ENCODE measurements at regions not wholly inside any gene's neighbourhood (a gene's known extent, or its start where the extent isn't known, plus 50 kb on each side); places are given as distances from the start of the nearest gene placed in this dataset.

DNA sequence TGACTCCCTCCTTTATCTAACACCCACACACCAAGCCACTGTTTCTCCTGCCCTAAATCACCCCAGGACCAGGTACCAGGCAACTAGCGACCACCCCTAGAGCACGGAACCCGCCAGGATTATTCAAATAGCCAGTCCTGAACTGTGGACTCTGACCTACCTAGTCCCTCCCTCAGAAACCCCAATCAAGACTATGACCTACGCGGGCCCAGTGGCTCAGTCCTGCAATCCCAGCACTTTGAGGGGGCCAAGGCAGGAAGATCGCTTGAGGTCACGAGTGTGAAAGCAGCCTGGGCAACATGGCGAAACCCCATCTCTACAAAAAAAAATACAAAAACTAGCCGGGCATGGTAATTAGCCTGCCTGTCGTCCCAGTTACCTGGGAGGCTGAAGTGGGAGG is 232.8 kb upstream of the FOXK1 start:
- TF ChIP-seq KDM5B (IDR thresholded peaks at IDR 0.05; ENCODE audit: insufficient replicate concordance, low read depth, low read length): no peak
- Histone ChIP-seq H2AFZ (ENCODE audit: low read depth, low read length) (no peak overlapping the region), H3K9ac (ENCODE audit: insufficient read depth in 1 of 2, low read depth in 2 of 2, low read length in 2 of 2) (no peak overlapping the region), H4K20me1 (replicated peaks; ENCODE audit: control insufficient read depth, insufficient read depth, low read length) (no peaks in the 10 kb centered on the region), H3K9me1 (ENCODE audit: control insufficient read depth, insufficient read depth, low read length) (no peaks in the 10 kb centered on the region), H3K27me3 (ENCODE audit: control insufficient read depth in 2 of 2, insufficient read depth in 2 of 2, low read length in 2 of 2) (no peaks in the 10 kb centered on the region), H3K4me2 (ENCODE audit: insufficient read depth, low read length) (no peak overlapping the region), H3K4me1 (replicated peaks in 1 of 2; ENCODE audit: control insufficient read depth in 2 of 2, insufficient read depth in 2 of 2, low read length in 2 of 2) (no peaks in the 10 kb centered on the region), H3K27ac (ENCODE audit: extremely low read depth, low read depth, low read length) (no peak overlapping the region), H3K79me2 (ENCODE audit: control insufficient read depth, insufficient read depth, low read length) (no peaks in the 10 kb centered on the region), H3K4me3 (no peak overlapping the region), H3K36me3 (ENCODE audit: control insufficient read depth, insufficient read depth, low read length) (no peaks in the 10 kb centered on the region), H3K9me3 (replicated peaks; ENCODE audit: control insufficient read depth, insufficient read depth, low read depth, low read length) (no peaks in the 10 kb centered on the region)
- ATAC-seq: no peak
- ChIA-PET POLR2A (no interaction called here), CTCF (ENCODE audit: low intra/inter-chr PET ratio) (no interaction called here)
- no peak for DNase-seq (ENCODE audit: extremely low read depth in 1 of 4, low spot score in 3 of 4)
- intact Hi-C loops (cut with micrococcal nuclease) (no loop called here), in situ Hi-C loops (cut with MboI) (no loop called here)
- no peak for FAIRE-seq
- under 1% methylated on average over 10 of the region's 10 CpGs for WGBS (ENCODE audit: insufficient coverage, low coverage, missing lambda C conversion rate)
- BruUV-seq (replicated peaks): no TSS peak

DNA sequence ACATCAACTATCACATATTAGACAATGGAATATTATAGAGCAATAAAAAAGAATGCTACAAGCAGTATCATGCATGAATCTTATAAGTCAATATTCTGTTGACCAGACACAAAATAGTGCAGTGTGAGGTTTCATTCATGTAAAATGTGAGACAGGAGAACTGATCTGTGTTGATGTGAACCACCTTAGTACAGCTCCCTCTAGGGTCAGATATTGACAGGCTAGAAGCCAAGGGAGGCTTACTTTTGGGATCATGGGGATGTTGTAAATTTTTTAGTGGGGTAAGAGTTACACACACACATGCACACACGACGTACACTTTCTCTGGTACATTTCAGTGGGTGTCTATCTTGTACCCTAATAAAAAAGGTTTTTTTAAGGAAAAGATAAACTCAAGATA is 231.6 kb upstream of the FOXK1 start:
- H3K27me3 ChIP-seq (ENCODE audit: control insufficient read depth in 2 of 2, insufficient read depth in 2 of 2, low read length in 2 of 2): no peaks in the 10 kb centered on the region
- H3K79me2 ChIP-seq (ENCODE audit: control insufficient read depth, insufficient read depth, low read length): no peaks in the 10 kb centered on the region
- no peak overlapping the region for H3K4me3 ChIP-seq
- no peak overlapping the region for H3K27ac ChIP-seq (ENCODE audit: extremely low read depth, low read depth, low read length)
- H3K36me3 ChIP-seq (ENCODE audit: control insufficient read depth, insufficient read depth, low read length): no peaks in the 10 kb centered on the region
- no peaks in the 10 kb centered on the region for H3K9me3 ChIP-seq (replicated peaks; ENCODE audit: control insufficient read depth, insufficient read depth, low read depth, low read length)
- in situ Hi-C loops (cut with MboI) (no loop called here), intact Hi-C loops (cut with micrococcal nuclease) (no loop called here)
- no peaks in the 10 kb centered on the region for H4K20me1 ChIP-seq (replicated peaks; ENCODE audit: control insufficient read depth, insufficient read depth, low read length)
- H3K9ac ChIP-seq (ENCODE audit: insufficient read depth in 1 of 2, low read depth in 2 of 2, low read length in 2 of 2): no peak overlapping the region
- 0% methylated on average over 2 of the region's 2 CpGs for WGBS (ENCODE audit: insufficient coverage, low coverage, missing lambda C conversion rate)
- ChIA-PET POLR2A (no interaction called here), CTCF (ENCODE audit: low intra/inter-chr PET ratio) (no interaction called here)
- ATAC-seq (no peak), DNase-seq (ENCODE audit: extremely low read depth in 1 of 4, low spot score in 3 of 4) (no peak), FAIRE-seq (no peak)
- no peak overlapping the region for H3K4me2 ChIP-seq (ENCODE audit: insufficient read depth, low read length)
- BruUV-seq (replicated peaks): no TSS peak
- H3K9me1 ChIP-seq (ENCODE audit: control insufficient read depth, insufficient read depth, low read length): no peaks in the 10 kb centered on the region
- TF ChIP-seq, protein P1, sequence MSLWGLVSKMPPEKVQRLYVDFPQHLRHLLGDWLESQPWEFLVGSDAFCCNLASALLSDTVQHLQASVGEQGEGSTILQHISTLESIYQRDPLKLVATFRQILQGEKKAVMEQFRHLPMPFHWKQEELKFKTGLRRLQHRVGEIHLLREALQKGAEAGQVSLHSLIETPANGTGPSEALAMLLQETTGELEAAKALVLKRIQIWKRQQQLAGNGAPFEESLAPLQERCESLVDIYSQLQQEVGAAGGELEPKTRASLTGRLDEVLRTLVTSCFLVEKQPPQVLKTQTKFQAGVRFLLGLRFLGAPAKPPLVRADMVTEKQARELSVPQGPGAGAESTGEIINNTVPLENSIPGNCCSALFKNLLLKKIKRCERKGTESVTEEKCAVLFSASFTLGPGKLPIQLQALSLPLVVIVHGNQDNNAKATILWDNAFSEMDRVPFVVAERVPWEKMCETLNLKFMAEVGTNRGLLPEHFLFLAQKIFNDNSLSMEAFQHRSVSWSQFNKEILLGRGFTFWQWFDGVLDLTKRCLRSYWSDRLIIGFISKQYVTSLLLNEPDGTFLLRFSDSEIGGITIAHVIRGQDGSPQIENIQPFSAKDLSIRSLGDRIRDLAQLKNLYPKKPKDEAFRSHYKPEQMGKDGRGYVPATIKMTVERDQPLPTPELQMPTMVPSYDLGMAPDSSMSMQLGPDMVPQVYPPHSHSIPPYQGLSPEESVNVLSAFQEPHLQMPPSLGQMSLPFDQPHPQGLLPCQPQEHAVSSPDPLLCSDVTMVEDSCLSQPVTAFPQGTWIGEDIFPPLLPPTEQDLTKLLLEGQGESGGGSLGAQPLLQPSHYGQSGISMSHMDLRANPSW (CRISPR knock-in tag; IDR thresholded peaks at IDR 0.05): no peak
- TF ChIP-seq, protein P2, sequence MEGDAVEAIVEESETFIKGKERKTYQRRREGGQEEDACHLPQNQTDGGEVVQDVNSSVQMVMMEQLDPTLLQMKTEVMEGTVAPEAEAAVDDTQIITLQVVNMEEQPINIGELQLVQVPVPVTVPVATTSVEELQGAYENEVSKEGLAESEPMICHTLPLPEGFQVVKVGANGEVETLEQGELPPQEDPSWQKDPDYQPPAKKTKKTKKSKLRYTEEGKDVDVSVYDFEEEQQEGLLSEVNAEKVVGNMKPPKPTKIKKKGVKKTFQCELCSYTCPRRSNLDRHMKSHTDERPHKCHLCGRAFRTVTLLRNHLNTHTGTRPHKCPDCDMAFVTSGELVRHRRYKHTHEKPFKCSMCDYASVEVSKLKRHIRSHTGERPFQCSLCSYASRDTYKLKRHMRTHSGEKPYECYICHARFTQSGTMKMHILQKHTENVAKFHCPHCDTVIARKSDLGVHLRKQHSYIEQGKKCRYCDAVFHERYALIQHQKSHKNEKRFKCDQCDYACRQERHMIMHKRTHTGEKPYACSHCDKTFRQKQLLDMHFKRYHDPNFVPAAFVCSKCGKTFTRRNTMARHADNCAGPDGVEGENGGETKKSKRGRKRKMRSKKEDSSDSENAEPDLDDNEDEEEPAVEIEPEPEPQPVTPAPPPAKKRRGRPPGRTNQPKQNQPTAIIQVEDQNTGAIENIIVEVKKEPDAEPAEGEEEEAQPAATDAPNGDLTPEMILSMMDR (IDR thresholded peaks at IDR 0.05 in 2 of 3, conservative IDR thresholded peaks at IDR 0.05 in 1 of 3; ENCODE audit: insufficient read depth in 2 of 3, low read depth in 1 of 3, low read length in 3 of 3): peak in 2 of 3 experiments; percentile 10 to 19; a peak in 2 of 6 replicates
- no peak overlapping the region for H2AFZ ChIP-seq (ENCODE audit: low read depth, low read length)
- 0 out of 5 replicates have a peak, but pooled peaks cover 0 to 1% of the 10 kb centered on the region in 2 experiments for H3K4me1 ChIP-seq (replicated peaks in 1 of 2; ENCODE audit: control insufficient read depth in 2 of 2, insufficient read depth in 2 of 2, low read length in 2 of 2)

Data from K562 (cell line).